Mesothelial cell of epicardium (in vitro differentiated cells): ENCODE measurements at regions not wholly inside any gene's neighbourhood (a gene's known extent, or its start where the extent isn't known, plus 50 kb on each side); places are given as distances from the start of the nearest gene placed in this dataset.

Source experiments
- DNase-seq, 2 experiments: peaks; one replicate each; pipeline ENCODE4 v3.0.0; 2021; ENCODE audit warnings: low spot score in 2 of 2; ENCODE audit not compliant: unreplicated experiment in 2 of 2
- H3K27ac Mint-ChIP-seq: 2 replicates; pipeline ENCODE4 v1.8.0; 2021; ENCODE audit warnings: mixed read lengths
- H3K27me3 Mint-ChIP-seq: 2 replicates; pipeline ENCODE4 v1.8.0; 2021; ENCODE audit warnings: low read depth, mixed read lengths
- H3K36me3 Mint-ChIP-seq: 2 replicates; pipeline ENCODE4 v1.8.0; 2021; ENCODE audit warnings: mixed read lengths
- H3K4me1 Mint-ChIP-seq: 2 replicates; pipeline ENCODE4 v1.8.0; 2021; ENCODE audit warnings: mixed read lengths
- H3K4me3 Mint-ChIP-seq: 2 replicates; pipeline ENCODE4 v1.8.0; 2021; ENCODE audit warnings: mild to moderate bottlenecking, moderate library complexity, mixed read lengths
- H3K9me3 Mint-ChIP-seq: 2 replicates; pipeline ENCODE4 v1.8.0; 2021; ENCODE audit warnings: mixed read lengths
- CTCF ChIP-seq: fragments of 200-600 bp; sonication (generic); IDR thresholded peaks from one replicate; pipeline ENCODE4 v1.5.0; 2021; ENCODE audit warnings: antibody characterized with exemption; ENCODE audit not compliant: unreplicated experiment

- Mint-ChIP-seq H3K36me3 (no peaks in the 10 kb centered on the region), H3K27ac (no peak overlapping the region), H3K4me1 (peaks cover 17% of the 10 kb centered on the region), H3K27me3 (peaks cover 11% of the 10 kb centered on the region), H3K4me3 (no peak overlapping the region), H3K9me3 (peaks cover 3% of the 10 kb centered on the region)
- DNase-seq, result no peak
- no peak for TF ChIP-seq CTCF
Observed at GRCh38 chr15:95324656-95325055, 1005.8 kb upstream of the NR2F2 start.

- DNase-seq, result no peak
- no peaks in the 10 kb centered on the region for H3K9me3 Mint-ChIP-seq
Observed at GRCh38 chr15:95325763-95326404, 1004.6 kb upstream of the NR2F2 start.

GRCh38 chr15:95326431-95327182 is 1003.9 kb upstream of the NR2F2 start:
- Mint-ChIP-seq H3K4me3 (peak overlapping the region; percentile 68), H3K9me3 (no peaks in the 10 kb centered on the region), H3K27me3 (peaks cover 11% of the 10 kb centered on the region), H3K27ac (peak overlapping the region; percentile 69), H3K36me3 (no peaks in the 10 kb centered on the region), H3K4me1 (peaks cover 17% of the 10 kb centered on the region)
- no peak for TF ChIP-seq CTCF
- DNase-seq, result peak in 1 of 2 experiments; percentile 50

More at GRCh38 chr15:95325763-95326404, 1004.6 kb upstream of the NR2F2 start:
- Mint-ChIP-seq H3K27me3 (peaks cover 11% of the 10 kb centered on the region), H3K36me3 (no peaks in the 10 kb centered on the region), H3K4me1 (peaks cover 17% of the 10 kb centered on the region), H3K4me3 (peak overlapping the region; percentile 68), H3K27ac (peak overlapping the region; percentile 69)
- TF ChIP-seq CTCF, result no peak

GRCh38 chr15:95327183-95327525 is 1003.3 kb upstream of the NR2F2 start:
- no peak for DNase-seq
- H3K36me3 Mint-ChIP-seq, result no peaks in the 10 kb centered on the region
- peaks cover 17% of the 10 kb centered on the region for H3K4me1 Mint-ChIP-seq
- H3K27me3 Mint-ChIP-seq, result peaks cover 11% of the 10 kb centered on the region
- peak overlapping the region; percentile 68 for H3K4me3 Mint-ChIP-seq
- no peaks in the 10 kb centered on the region for H3K9me3 Mint-ChIP-seq
- H3K27ac Mint-ChIP-seq, result no peak overlapping the region
- no peak for TF ChIP-seq CTCF

GRCh38 chr15:95327661-95328060 is 1002.8 kb upstream of the NR2F2 start:
- no peak for DNase-seq
- Mint-ChIP-seq H3K4me1 (peaks cover 17% of the 10 kb centered on the region), H3K36me3 (no peaks in the 10 kb centered on the region), H3K27ac (no peak overlapping the region), H3K4me3 (no peak overlapping the region), H3K9me3 (no peaks in the 10 kb centered on the region), H3K27me3 (peaks cover 11% of the 10 kb centered on the region)
- TF ChIP-seq CTCF, result no peak
